IMR-90 (cell line): ENCODE measurements at regions not wholly inside any gene's neighbourhood (a gene's known extent, or its start where the extent isn't known, plus 50 kb on each side); places are given as distances from the start of the nearest gene placed in this dataset.

ENCODE experiments used
- ATAC-seq: fragments of 200-7000 bp; cut with Tn5 transposase; 2 replicates; pipeline ENCODE4 v1.9.1; 2020; ENCODE audit warnings: low read depth, mild to moderate bottlenecking, moderate library complexity
- BruUV-seq: library from RNA; stranded (reverse); fragments of 400-500 nt; replicated peaks from 2 replicates; lab custom pipeline; 2021; lab: Mats Ljungman, UMichigan
- CTCF ChIA-PET: fragments of 300-600 bp; formaldehyde crosslinking; extraction: SDS; loops from one replicate; lab custom pipeline; 2021; ENCODE audit warnings: antibody characterized with exemption; lab: Yijun Ruan, JAX
- POLR2A ChIA-PET: fragments of 300-600 bp; sonication (Branson Sonifier 250); formaldehyde crosslinking; loops from one replicate; lab custom pipeline; 2022; ENCODE audit warnings: antibody characterized with exemption; ENCODE audit not compliant: unreplicated experiment; lab: Charles Lee
- DNase-seq: peaks from one replicate; pipeline ENCODE4 v3.0.0; 2013
- H2AFZ ChIP-seq: replicated peaks from 2 replicates; pipeline ENCODE3; 2013; ENCODE audit warnings: low read length, mild to moderate bottlenecking; ENCODE audit not compliant: poor library complexity
- H2AK5ac ChIP-seq: 2 replicates; pipeline ENCODE4 v1.6.1; 2013; ENCODE audit warnings: low read depth, low read length, inconsistent platforms
- H2AK9ac ChIP-seq: replicated peaks from 2 replicates; pipeline ENCODE3; 2013; ENCODE audit warnings: mild to moderate bottlenecking, low read depth, low read length, moderate library complexity; ENCODE audit not compliant: poor library complexity
- H2BK120ac ChIP-seq: 2 replicates; pipeline ENCODE4 v1.6.1; 2013; ENCODE audit warnings: low read depth, low read length, inconsistent platforms
- H2BK15ac ChIP-seq: 3 replicates; pipeline ENCODE4 v1.6.1; 2013; ENCODE audit warnings: low read depth, low read length, inconsistent platforms
- H2BK20ac ChIP-seq: 2 replicates; pipeline ENCODE4 v1.6.1; 2013; ENCODE audit warnings: low read depth, mild to moderate bottlenecking, inconsistent platforms, low read length, moderate library complexity
- H2BK5ac ChIP-seq: 2 replicates; pipeline ENCODE4 v1.6.1; 2013; ENCODE audit warnings: mild to moderate bottlenecking, low read depth, low read length, inconsistent platforms; ENCODE audit not compliant: poor library complexity, severe bottlenecking
- H3K14ac ChIP-seq: replicated peaks from 2 replicates; pipeline ENCODE4 v1.6.1; 2013; ENCODE audit warnings: low read depth, low read length, inconsistent platforms
- H3K18ac ChIP-seq: 2 replicates; pipeline ENCODE4 v1.6.1; 2013; ENCODE audit warnings: low read depth, low read length, control low read depth
- H3K23ac ChIP-seq: 2 replicates; pipeline ENCODE4 v1.6.1; 2013; ENCODE audit warnings: low read depth, low read length, inconsistent platforms
- H3K27ac ChIP-seq: 2 replicates; pipeline ENCODE4 v1.5.1; 2013; ENCODE audit warnings: mild to moderate bottlenecking, control low read depth, low read length; ENCODE audit not compliant: insufficient read depth
- H3K27me3 ChIP-seq: 2 replicates; pipeline ENCODE4 v1.6.1; 2013; ENCODE audit warnings: low read length; ENCODE audit not compliant: control insufficient read depth, insufficient read depth
- H3K36me3 ChIP-seq: 2 replicates; pipeline ENCODE4 v1.6.1; 2013; ENCODE audit warnings: low read length, mixed read lengths; ENCODE audit not compliant: control insufficient read depth, insufficient read depth
- H3K4ac ChIP-seq: 2 replicates; pipeline ENCODE4 v1.6.1; 2013; ENCODE audit warnings: low read depth, low read length, inconsistent platforms
- H3K4me1 ChIP-seq: 2 replicates; pipeline ENCODE4 v1.6.1; 2013; ENCODE audit warnings: low read length, mixed read lengths; ENCODE audit not compliant: control insufficient read depth, insufficient read depth
- H3K4me2 ChIP-seq: 2 replicates; pipeline ENCODE4 v1.6.1; 2013; ENCODE audit warnings: low read depth, mild to moderate bottlenecking, control low read depth, low read length, moderate library complexity
- H3K4me3 ChIP-seq: 2 replicates; pipeline ENCODE4 v1.5.1; 2013; ENCODE audit warnings: low read depth, mild to moderate bottlenecking, control low read depth, low read length, moderate library complexity; ENCODE audit not compliant: insufficient read depth
- H3K56ac ChIP-seq: 2 replicates; pipeline ENCODE4 v1.6.1; 2013; ENCODE audit warnings: low read length, inconsistent platforms; ENCODE audit not compliant: insufficient read depth; ENCODE audit errors: extremely low read depth
- H3K79me1 ChIP-seq, 2 experiments: 2 replicates each; pipeline ENCODE4 v1.6.1; 2013; ENCODE audit warnings: low read length in 2 of 2, inconsistent platforms in 1 of 2, low read depth in 1 of 2
- H3K9ac ChIP-seq: 2 replicates; pipeline ENCODE4 v1.6.1; 2013; ENCODE audit warnings: low read depth, low read length, control low read depth
- H3K9me1 ChIP-seq: 2 replicates; pipeline ENCODE4 v1.6.1; 2013; ENCODE audit warnings: low read length, inconsistent platforms; ENCODE audit not compliant: insufficient read depth
- H3K9me3 ChIP-seq: 2 replicates; pipeline ENCODE4 v1.6.1; 2013; ENCODE audit warnings: low read length; ENCODE audit not compliant: control insufficient read depth, insufficient read depth
- H4K20me1 ChIP-seq: 2 replicates; pipeline ENCODE4 v1.6.1; 2013; ENCODE audit warnings: low read length, inconsistent platforms; ENCODE audit not compliant: insufficient read depth
- H4K5ac ChIP-seq: 2 replicates; pipeline ENCODE4 v1.6.1; 2013; ENCODE audit warnings: mild to moderate bottlenecking, low read depth, low read length, control low read depth
- H4K8ac ChIP-seq, 2 experiments: 2 replicates each; pipeline ENCODE4 v1.6.1; 2013; ENCODE audit warnings: low read depth in 2 of 2, low read length in 2 of 2, control low read depth in 1 of 2, inconsistent platforms in 1 of 2
- H4K91ac ChIP-seq: 2 replicates; pipeline ENCODE4 v1.6.1; 2013; ENCODE audit warnings: low read depth, low read length, inconsistent platforms; ENCODE audit not compliant: insufficient read depth
- BHLHE40 ChIP-seq: fragments of 150-350 bp; IDR thresholded peaks from 2 replicates; pipeline ENCODE4 v1.6.1; 2016; ENCODE audit warnings: mild to moderate bottlenecking, low read depth, low read length
- CEBPB ChIP-seq: IDR thresholded peaks from 2 replicates; pipeline ENCODE4 v1.6.1; 2012; ENCODE audit warnings: low read depth, low read length, improper control_type of control experiment
- CHD1 ChIP-seq: IDR thresholded peaks from 2 replicates; pipeline ENCODE4 v1.6.1; 2012; ENCODE audit warnings: low read depth, low read length, improper control_type of control experiment
- CTCF ChIP-seq: conservative IDR thresholded peaks from 2 replicates; pipeline ENCODE4 v1.5.1; 2012; ENCODE audit warnings: mild to moderate bottlenecking, low read depth, low read length, improper control_type of control experiment
- ELK1 ChIP-seq: fragments of 150-350 bp; IDR thresholded peaks from 2 replicates; pipeline ENCODE4 v1.6.1; 2016; ENCODE audit warnings: low read depth, mild to moderate bottlenecking, low read length, moderate library complexity, borderline replicate concordance
- FOS ChIP-seq: fragments of 150-350 bp; IDR thresholded peaks from 2 replicates; pipeline ENCODE4 v1.6.1; 2016; ENCODE audit warnings: low read depth, low read length
- MAZ ChIP-seq: IDR thresholded peaks from 2 replicates; pipeline ENCODE4 v1.6.1; 2012; ENCODE audit warnings: low read depth, mild to moderate bottlenecking, low read length, improper control_type of control experiment, moderate library complexity, borderline replicate concordance
- MXI1 ChIP-seq: IDR thresholded peaks from 2 replicates; pipeline ENCODE4 v1.6.1; 2012; ENCODE audit warnings: low read depth, mild to moderate bottlenecking, low read length, moderate library complexity, borderline replicate concordance
- NFE2L2 ChIP-seq: fragments of 150-350 bp; IDR thresholded peaks from 2 replicates; pipeline ENCODE4 v1.6.1; 2016; ENCODE audit warnings: low read depth, mild to moderate bottlenecking, low read length
- POLR2A ChIP-seq: IDR thresholded peaks from 2 replicates; pipeline ENCODE4 v1.6.1; 2012; ENCODE audit warnings: mild to moderate bottlenecking, low read depth, low read length
- RAD21 ChIP-seq: IDR thresholded peaks from 2 replicates; pipeline ENCODE4 v1.6.1; 2012; ENCODE audit warnings: low read length, improper control_type of control experiment
- RCOR1 ChIP-seq: IDR thresholded peaks from 2 replicates; pipeline ENCODE4 v1.6.1; 2012; ENCODE audit warnings: mild to moderate bottlenecking, low read length, improper control_type of control experiment; ENCODE audit not compliant: insufficient replicate concordance
- RFX5 ChIP-seq: IDR thresholded peaks from 2 replicates; pipeline ENCODE4 v1.8.0; 2012; ENCODE audit warnings: low read depth, mild to moderate bottlenecking, low read length, moderate library complexity
- SMC3 ChIP-seq: fragments of 150-350 bp; IDR thresholded peaks from 2 replicates; pipeline ENCODE4 v1.6.1; 2016; ENCODE audit warnings: low read depth, mild to moderate bottlenecking, antibody characterized with exemption, low read length, moderate library complexity
- USF2 ChIP-seq: fragments of 150-350 bp; IDR thresholded peaks from 2 replicates; pipeline ENCODE4 v1.6.1; 2017; ENCODE audit warnings: mild to moderate bottlenecking, antibody characterized with exemption, low read length, low read depth
- WGBS, 2 experiments: methylation state at CpG; one replicate each; pipeline versions ENCODE4 v1.1.5 to v1.1.7; 2013; ENCODE audit warnings: missing lambda C conversion rate in 2 of 2; ENCODE audit not compliant: insufficient read length in 1 of 2; ENCODE audit errors: extremely low coverage in 2 of 2; 5-methylcytosine and 5-hydroxymethylcytosine counted together
- dilution Hi-C: fragments of 300-500 bp; cut with HindIII; formaldehyde crosslinking; loops from one replicate; pipeline ENCODE4 v1.14.3; 2018; ENCODE audit warnings: low sequenced_read_pairs; ENCODE audit not compliant: unreplicated experiment
- in situ Hi-C: fragments of 300-500 bp; cut with MboI; formaldehyde crosslinking; loops from 3 replicates; pipeline ENCODE4 v1.14.3; 2019; ENCODE audit warnings: low sequenced_read_pairs, inconsistent platforms, mixed read lengths
- intact Hi-C: fragments of 100-400 bp; cut with micrococcal nuclease; formaldehyde crosslinking; loops from 2 replicates; pipeline ENCODE4 v1.10.0; 2022

GRCh38 chr10:60541451-60541850 is 151.8 kb upstream of the ANK3 start:
- H3K56ac ChIP-seq = no peak overlapping the region
- no peak overlapping the region for H2BK120ac ChIP-seq
- in situ Hi-C loops (no loop called here), intact Hi-C loops (no loop called here), dilution Hi-C loops (no loop called here)
- H4K8ac ChIP-seq = no peak overlapping the region
- no peak overlapping the region for H3K4me3 ChIP-seq
- no peak for DNase-seq
- ChIA-PET CTCF (interaction anchor here (1.3 kb wide), 1 partner anchor 11 kb away, joined by 3 read pairs; no protein-coding TSS in a partner anchor), POLR2A (no interaction called here)
- no peak overlapping the region for H3K23ac ChIP-seq
- no TSS peak for BruUV-seq
- H3K4me1 ChIP-seq = no peaks in the 10 kb centered on the region
- H3K79me1 ChIP-seq = no peaks in the 10 kb centered on the region
- H3K9me1 ChIP-seq = no peaks in the 10 kb centered on the region
- no peak overlapping the region for H2AK5ac ChIP-seq
- no peak overlapping the region for H4K5ac ChIP-seq
- no peak overlapping the region for H3K14ac ChIP-seq
- H3K4ac ChIP-seq = no peak overlapping the region
- no peak overlapping the region for H2AK9ac ChIP-seq
- no peaks in the 10 kb centered on the region for H3K9me3 ChIP-seq
- H4K91ac ChIP-seq = no peak overlapping the region
- no peaks in the 10 kb centered on the region; the same call in 1 of the 2 replicates for H3K27me3 ChIP-seq
- no peak overlapping the region for H3K9ac ChIP-seq
- no peak for ATAC-seq
- no peak overlapping the region for H2BK20ac ChIP-seq
- H3K36me3 ChIP-seq = no peaks in the 10 kb centered on the region
- TF ChIP-seq MXI1 (no peak), BHLHE40 (no peak), CTCF (no peak), RAD21 (no peak), MAZ (no peak), CHD1 (no peak), RCOR1 (no peak), ELK1 (no peak), NFE2L2 (no peak), RFX5 (no peak), SMC3 (no peak), CEBPB (no peak), POLR2A (no peak), USF2 (no peak), FOS (no peak)
- H2BK15ac ChIP-seq = no peak overlapping the region
- no peak overlapping the region for H2BK5ac ChIP-seq
- H4K20me1 ChIP-seq = no peaks in the 10 kb centered on the region
- H3K4me2 ChIP-seq = no peak overlapping the region
- no peak overlapping the region for H2AFZ ChIP-seq
- H3K18ac ChIP-seq = no peak overlapping the region
- H3K27ac ChIP-seq = no peak overlapping the region
- WGBS, 2 experiments = no CpG with 5 or more reads among the region's 3 CpGs
